ENCODE measurements at regions not wholly inside any gene's neighbourhood (a gene's known extent, or its start where the extent isn't known, plus 50 kb on each side); places are given as distances from the start of the nearest gene placed in this dataset.

GRCh38 chr2:215553946-215554345 is 118.1 kb upstream of the FN1 start:
- TF ChIP-seq CTCF (IDR thresholded peaks at IDR 0.05) (no peak), POLR2A (IDR thresholded peaks at IDR 0.05) (no peak)
